Activated CD8-positive, alpha-beta T cell treated with anti-CD3 and anti-CD28 coated beads for 36 hours (primary cell): ENCODE measurements at regions not wholly inside any gene's neighbourhood (a gene's known extent, or its start where the extent isn't known, plus 50 kb on each side); places are given as distances from the start of the nearest gene placed in this dataset.

Experiments
- ATAC-seq: fragments of 200-7000 bp; cut with Tn5 transposase; one replicate; pipeline ENCODE4 v1.10.0; 2021; ENCODE audit warnings: mild to moderate bottlenecking, moderate library complexity
- CTCF ChIA-PET: fragments of 350-600 bp; sonication (Branson Sonifier 250); formaldehyde crosslinking; loops from one replicate; lab custom pipeline; 2021; ENCODE audit warnings: antibody characterized with exemption; lab: Charles Lee
- POLR2A ChIA-PET: fragments of 350-600 bp; sonication (Branson Sonifier 250); formaldehyde crosslinking; loops from one replicate; lab custom pipeline; 2021; ENCODE audit warnings: antibody characterized with exemption; lab: Charles Lee
- DNase-seq: peaks from one replicate; pipeline ENCODE4 v3.0.0-alpha.2; 2020
- H3K27ac Mint-ChIP-seq: one replicate; pipeline ENCODE4 v1.8.0; 2021; ENCODE audit warnings: mild to moderate bottlenecking, mixed read lengths
- H3K27me3 Mint-ChIP-seq: one replicate; pipeline ENCODE4 v1.8.0; 2021; ENCODE audit warnings: mixed read lengths
- H3K36me3 Mint-ChIP-seq: one replicate; pipeline ENCODE4 v1.8.0; 2021; ENCODE audit warnings: low read depth, mixed read lengths
- H3K4me1 Mint-ChIP-seq: one replicate; pipeline ENCODE4 v1.8.0; 2021; ENCODE audit warnings: low read depth, mixed read lengths
- H3K4me3 Mint-ChIP-seq: one replicate; pipeline ENCODE4 v1.8.0; 2021; ENCODE audit warnings: mild to moderate bottlenecking, moderate library complexity, mixed read lengths
- H3K9me3 Mint-ChIP-seq: one replicate; pipeline ENCODE4 v1.8.0; 2021; ENCODE audit warnings: mixed read lengths
- intact Hi-C: fragments of 100-400 bp; cut with micrococcal nuclease; formaldehyde crosslinking; loops from one replicate; pipeline ENCODE4 v1.10.0; 2022
- TF ChIP-seq, protein P1 (sequence below): fragments of 200-600 bp; IDR thresholded peaks from one replicate; pipeline ENCODE4 v1.8.0; 2022; ENCODE audit warnings: antibody characterized with exemption, mild to moderate bottlenecking

GRCh38 chr10:34889004-34889869, 74.1 kb upstream of the PARD3 start:
- no peak overlapping the region for H3K27ac Mint-ChIP-seq
- H3K36me3 Mint-ChIP-seq, result no peaks in the 10 kb centered on the region
- ChIA-PET CTCF (no interaction called here), POLR2A (no interaction called here)
- H3K4me1 Mint-ChIP-seq, result no peaks in the 10 kb centered on the region
- no peaks in the 10 kb centered on the region for H3K9me3 Mint-ChIP-seq
- ATAC-seq, result no peak
- DNase-seq, result no peak
- H3K27me3 Mint-ChIP-seq, result no peaks in the 10 kb centered on the region
- intact Hi-C loops, result no loop called here
- no peak overlapping the region for H3K4me3 Mint-ChIP-seq
- TF ChIP-seq, protein P1, sequence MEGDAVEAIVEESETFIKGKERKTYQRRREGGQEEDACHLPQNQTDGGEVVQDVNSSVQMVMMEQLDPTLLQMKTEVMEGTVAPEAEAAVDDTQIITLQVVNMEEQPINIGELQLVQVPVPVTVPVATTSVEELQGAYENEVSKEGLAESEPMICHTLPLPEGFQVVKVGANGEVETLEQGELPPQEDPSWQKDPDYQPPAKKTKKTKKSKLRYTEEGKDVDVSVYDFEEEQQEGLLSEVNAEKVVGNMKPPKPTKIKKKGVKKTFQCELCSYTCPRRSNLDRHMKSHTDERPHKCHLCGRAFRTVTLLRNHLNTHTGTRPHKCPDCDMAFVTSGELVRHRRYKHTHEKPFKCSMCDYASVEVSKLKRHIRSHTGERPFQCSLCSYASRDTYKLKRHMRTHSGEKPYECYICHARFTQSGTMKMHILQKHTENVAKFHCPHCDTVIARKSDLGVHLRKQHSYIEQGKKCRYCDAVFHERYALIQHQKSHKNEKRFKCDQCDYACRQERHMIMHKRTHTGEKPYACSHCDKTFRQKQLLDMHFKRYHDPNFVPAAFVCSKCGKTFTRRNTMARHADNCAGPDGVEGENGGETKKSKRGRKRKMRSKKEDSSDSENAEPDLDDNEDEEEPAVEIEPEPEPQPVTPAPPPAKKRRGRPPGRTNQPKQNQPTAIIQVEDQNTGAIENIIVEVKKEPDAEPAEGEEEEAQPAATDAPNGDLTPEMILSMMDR, result no peak

DNA sequence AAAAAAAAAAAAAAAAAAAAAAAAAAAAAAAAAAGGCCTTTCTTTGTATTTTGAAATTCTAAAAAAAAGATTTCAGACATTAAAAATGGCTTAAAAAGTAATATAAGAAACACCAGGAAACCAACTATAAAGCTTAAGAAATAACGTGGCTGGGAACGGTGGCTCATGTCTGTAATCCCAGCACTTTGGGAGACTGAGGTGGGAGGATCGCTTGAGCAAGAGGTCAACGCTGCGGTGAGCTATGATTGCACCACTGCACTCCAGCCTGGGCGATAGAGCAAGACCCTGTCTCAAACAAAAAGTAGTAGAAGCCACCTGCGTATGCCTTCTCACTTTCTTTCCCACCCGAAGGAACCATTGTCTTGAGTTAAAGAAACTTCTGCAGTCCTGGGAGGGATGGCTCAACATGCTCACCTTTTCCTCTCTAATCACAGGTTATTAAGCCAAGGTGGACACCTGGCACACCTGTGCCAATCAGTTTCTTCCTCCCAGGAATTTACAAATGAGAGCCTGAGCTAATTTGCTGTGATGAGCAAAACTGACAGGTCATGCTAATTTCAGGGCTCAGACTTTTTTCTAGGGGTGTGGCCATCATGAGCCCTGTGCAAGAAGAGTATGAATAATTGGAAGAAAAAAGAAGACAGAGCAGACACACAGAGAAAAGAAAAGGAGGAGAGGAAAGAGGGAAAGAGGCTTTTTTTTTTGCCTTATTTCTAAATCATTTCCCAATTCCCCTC, 72.0 kb upstream of the PARD3 start:
- no peak for DNase-seq

DNA sequence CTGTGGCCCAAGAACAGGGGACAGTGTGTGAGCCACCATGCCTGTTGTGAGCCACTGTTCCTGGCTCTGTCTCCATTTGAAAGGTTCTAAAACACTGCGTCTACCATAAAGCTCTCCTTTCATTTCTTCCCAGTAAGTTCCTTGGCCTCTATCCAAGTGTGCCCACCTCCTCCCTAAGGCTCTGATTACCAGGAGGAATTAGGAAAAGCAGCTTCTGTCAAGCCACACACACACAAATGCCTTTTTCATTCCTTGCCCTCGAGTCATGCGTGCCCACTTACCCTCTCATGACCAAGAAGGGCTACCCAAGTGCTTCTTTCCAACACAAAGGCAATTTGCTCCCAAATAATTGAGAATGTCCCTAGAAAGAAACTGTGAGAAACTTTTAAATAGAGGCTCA, 70.8 kb upstream of the PARD3 start:
- Mint-ChIP-seq H3K27ac (no peak overlapping the region), H3K4me3 (no peak overlapping the region), H3K36me3 (no peaks in the 10 kb centered on the region), H3K9me3 (no peaks in the 10 kb centered on the region), H3K27me3 (no peaks in the 10 kb centered on the region), H3K4me1 (no peaks in the 10 kb centered on the region)
- POLR2A ChIA-PET, result no interaction called here
- CTCF ChIA-PET, result interaction anchor here (1.1 kb wide), 1 partner anchor 248 kb away, joined by 3 read pairs; no protein-coding TSS in a partner anchor
- DNase-seq, result no peak
- TF ChIP-seq, protein P1, result no peak
- intact Hi-C loops, result no loop called here
- ATAC-seq, result no peak

More for the DNA sequence above, 72.0 kb upstream of the PARD3 start:
- TF ChIP-seq, protein P1, result no peak
- no peak overlapping the region for H3K27ac Mint-ChIP-seq
- no peaks in the 10 kb centered on the region for H3K9me3 Mint-ChIP-seq
- no peaks in the 10 kb centered on the region for H3K4me1 Mint-ChIP-seq
- ATAC-seq, result no peak
- no peaks in the 10 kb centered on the region for H3K36me3 Mint-ChIP-seq
- CTCF ChIA-PET, result no interaction called here
- no peaks in the 10 kb centered on the region for H3K27me3 Mint-ChIP-seq
- POLR2A ChIA-PET, result no interaction called here
- H3K4me3 Mint-ChIP-seq, result no peak overlapping the region
- intact Hi-C loops, result no loop called here

DNA sequence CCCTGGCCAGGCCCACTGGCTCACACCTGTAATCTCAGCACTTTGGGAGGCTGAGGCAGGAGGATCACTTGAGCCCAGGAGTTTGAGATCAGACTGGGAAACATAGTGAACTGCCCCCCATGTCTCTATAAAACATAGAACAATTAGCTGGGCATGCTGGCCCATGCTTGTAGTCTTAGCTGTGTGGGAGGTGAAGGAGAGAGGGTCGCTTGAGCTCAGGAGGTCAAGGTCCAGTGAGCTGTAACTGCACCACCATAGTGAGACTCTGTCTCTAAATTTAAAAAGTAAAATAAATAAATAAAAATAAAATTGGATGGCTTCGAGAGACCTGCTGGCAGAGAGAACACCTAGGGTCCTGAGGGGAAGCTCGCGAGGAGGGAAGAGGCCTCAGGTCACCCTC, 69.9 kb upstream of the PARD3 start:
- CTCF ChIA-PET, result interaction anchor here (1.1 kb wide), 1 partner anchor 247 kb away, joined by 3 read pairs; no protein-coding TSS in a partner anchor
- H3K36me3 Mint-ChIP-seq, result no peaks in the 10 kb centered on the region

More for the DNA sequence above, 69.9 kb upstream of the PARD3 start:
- no peak for DNase-seq
- intact Hi-C loops, result no loop called here
- no peaks in the 10 kb centered on the region for H3K4me1 Mint-ChIP-seq
- no peak overlapping the region for H3K27ac Mint-ChIP-seq
- no peaks in the 10 kb centered on the region for H3K9me3 Mint-ChIP-seq
- H3K27me3 Mint-ChIP-seq, result no peaks in the 10 kb centered on the region
- TF ChIP-seq, protein P1, result no peak
- POLR2A ChIA-PET, result no interaction called here
- H3K4me3 Mint-ChIP-seq, result no peak overlapping the region
- ATAC-seq, result no peak
